IMR-90 (cell line): ENCODE measurements at regions not wholly inside any gene's neighbourhood (a gene's known extent, or its start where the extent isn't known, plus 50 kb on each side); places are given as distances from the start of the nearest gene placed in this dataset.

ENCODE experiments used
- ATAC-seq: fragments of 200-7000 bp; cut with Tn5 transposase; 2 replicates; pipeline ENCODE4 v1.9.1; 2020; ENCODE audit warnings: low read depth, mild to moderate bottlenecking, moderate library complexity
- BruUV-seq: library from RNA; stranded (reverse); fragments of 400-500 nt; replicated peaks from 2 replicates; lab custom pipeline; 2021; lab: Mats Ljungman, UMichigan
- CTCF ChIA-PET: fragments of 300-600 bp; formaldehyde crosslinking; extraction: SDS; loops from one replicate; lab custom pipeline; 2021; ENCODE audit warnings: antibody characterized with exemption; lab: Yijun Ruan, JAX
- POLR2A ChIA-PET: fragments of 300-600 bp; sonication (Branson Sonifier 250); formaldehyde crosslinking; loops from one replicate; lab custom pipeline; 2022; ENCODE audit warnings: antibody characterized with exemption; ENCODE audit not compliant: unreplicated experiment; lab: Charles Lee
- DNase-seq: peaks from one replicate; pipeline ENCODE4 v3.0.0; 2013
- H2AFZ ChIP-seq: replicated peaks from 2 replicates; pipeline ENCODE3; 2013; ENCODE audit warnings: low read length, mild to moderate bottlenecking; ENCODE audit not compliant: poor library complexity
- H2AK5ac ChIP-seq: 2 replicates; pipeline ENCODE4 v1.6.1; 2013; ENCODE audit warnings: low read depth, low read length, inconsistent platforms
- H2AK9ac ChIP-seq: replicated peaks from 2 replicates; pipeline ENCODE3; 2013; ENCODE audit warnings: mild to moderate bottlenecking, low read depth, low read length, moderate library complexity; ENCODE audit not compliant: poor library complexity
- H2BK120ac ChIP-seq: 2 replicates; pipeline ENCODE4 v1.6.1; 2013; ENCODE audit warnings: low read depth, low read length, inconsistent platforms
- H2BK15ac ChIP-seq: 3 replicates; pipeline ENCODE4 v1.6.1; 2013; ENCODE audit warnings: low read depth, low read length, inconsistent platforms
- H2BK20ac ChIP-seq: 2 replicates; pipeline ENCODE4 v1.6.1; 2013; ENCODE audit warnings: low read depth, mild to moderate bottlenecking, inconsistent platforms, low read length, moderate library complexity
- H2BK5ac ChIP-seq: 2 replicates; pipeline ENCODE4 v1.6.1; 2013; ENCODE audit warnings: mild to moderate bottlenecking, low read depth, low read length, inconsistent platforms; ENCODE audit not compliant: poor library complexity, severe bottlenecking
- H3K14ac ChIP-seq: replicated peaks from 2 replicates; pipeline ENCODE4 v1.6.1; 2013; ENCODE audit warnings: low read depth, low read length, inconsistent platforms
- H3K18ac ChIP-seq: 2 replicates; pipeline ENCODE4 v1.6.1; 2013; ENCODE audit warnings: low read depth, low read length, control low read depth
- H3K23ac ChIP-seq: 2 replicates; pipeline ENCODE4 v1.6.1; 2013; ENCODE audit warnings: low read depth, low read length, inconsistent platforms
- H3K27ac ChIP-seq: 2 replicates; pipeline ENCODE4 v1.5.1; 2013; ENCODE audit warnings: mild to moderate bottlenecking, control low read depth, low read length; ENCODE audit not compliant: insufficient read depth
- H3K27me3 ChIP-seq: 2 replicates; pipeline ENCODE4 v1.6.1; 2013; ENCODE audit warnings: low read length; ENCODE audit not compliant: control insufficient read depth, insufficient read depth
- H3K36me3 ChIP-seq: 2 replicates; pipeline ENCODE4 v1.6.1; 2013; ENCODE audit warnings: low read length, mixed read lengths; ENCODE audit not compliant: control insufficient read depth, insufficient read depth
- H3K4ac ChIP-seq: 2 replicates; pipeline ENCODE4 v1.6.1; 2013; ENCODE audit warnings: low read depth, low read length, inconsistent platforms
- H3K4me1 ChIP-seq: 2 replicates; pipeline ENCODE4 v1.6.1; 2013; ENCODE audit warnings: low read length, mixed read lengths; ENCODE audit not compliant: control insufficient read depth, insufficient read depth
- H3K4me2 ChIP-seq: 2 replicates; pipeline ENCODE4 v1.6.1; 2013; ENCODE audit warnings: low read depth, mild to moderate bottlenecking, control low read depth, low read length, moderate library complexity
- H3K4me3 ChIP-seq: 2 replicates; pipeline ENCODE4 v1.5.1; 2013; ENCODE audit warnings: low read depth, mild to moderate bottlenecking, control low read depth, low read length, moderate library complexity; ENCODE audit not compliant: insufficient read depth
- H3K56ac ChIP-seq: 2 replicates; pipeline ENCODE4 v1.6.1; 2013; ENCODE audit warnings: low read length, inconsistent platforms; ENCODE audit not compliant: insufficient read depth; ENCODE audit errors: extremely low read depth
- H3K79me1 ChIP-seq, 2 experiments: 2 replicates each; pipeline ENCODE4 v1.6.1; 2013; ENCODE audit warnings: low read length in 2 of 2, inconsistent platforms in 1 of 2, low read depth in 1 of 2
- H3K9ac ChIP-seq: 2 replicates; pipeline ENCODE4 v1.6.1; 2013; ENCODE audit warnings: low read depth, low read length, control low read depth
- H3K9me1 ChIP-seq: 2 replicates; pipeline ENCODE4 v1.6.1; 2013; ENCODE audit warnings: low read length, inconsistent platforms; ENCODE audit not compliant: insufficient read depth
- H3K9me3 ChIP-seq: 2 replicates; pipeline ENCODE4 v1.6.1; 2013; ENCODE audit warnings: low read length; ENCODE audit not compliant: control insufficient read depth, insufficient read depth
- H4K20me1 ChIP-seq: 2 replicates; pipeline ENCODE4 v1.6.1; 2013; ENCODE audit warnings: low read length, inconsistent platforms; ENCODE audit not compliant: insufficient read depth
- H4K5ac ChIP-seq: 2 replicates; pipeline ENCODE4 v1.6.1; 2013; ENCODE audit warnings: mild to moderate bottlenecking, low read depth, low read length, control low read depth
- H4K8ac ChIP-seq, 2 experiments: 2 replicates each; pipeline ENCODE4 v1.6.1; 2013; ENCODE audit warnings: low read depth in 2 of 2, low read length in 2 of 2, control low read depth in 1 of 2, inconsistent platforms in 1 of 2
- H4K91ac ChIP-seq: 2 replicates; pipeline ENCODE4 v1.6.1; 2013; ENCODE audit warnings: low read depth, low read length, inconsistent platforms; ENCODE audit not compliant: insufficient read depth
- BHLHE40 ChIP-seq: fragments of 150-350 bp; IDR thresholded peaks from 2 replicates; pipeline ENCODE4 v1.6.1; 2016; ENCODE audit warnings: mild to moderate bottlenecking, low read depth, low read length
- CHD1 ChIP-seq: IDR thresholded peaks from 2 replicates; pipeline ENCODE4 v1.6.1; 2012; ENCODE audit warnings: low read depth, low read length, improper control_type of control experiment
- RFX5 ChIP-seq: IDR thresholded peaks from 2 replicates; pipeline ENCODE4 v1.8.0; 2012; ENCODE audit warnings: low read depth, mild to moderate bottlenecking, low read length, moderate library complexity
- dilution Hi-C: fragments of 300-500 bp; cut with HindIII; formaldehyde crosslinking; loops from one replicate; pipeline ENCODE4 v1.14.3; 2018; ENCODE audit warnings: low sequenced_read_pairs; ENCODE audit not compliant: unreplicated experiment
- in situ Hi-C: fragments of 300-500 bp; cut with MboI; formaldehyde crosslinking; loops from 3 replicates; pipeline ENCODE4 v1.14.3; 2019; ENCODE audit warnings: low sequenced_read_pairs, inconsistent platforms, mixed read lengths
- intact Hi-C: fragments of 100-400 bp; cut with micrococcal nuclease; formaldehyde crosslinking; loops from 2 replicates; pipeline ENCODE4 v1.10.0; 2022
- TF ChIP-seq, protein P1 (sequence below): fragments of 150-350 bp; IDR thresholded peaks from 2 replicates; pipeline ENCODE4 v1.6.1; 2017; ENCODE audit warnings: mild to moderate bottlenecking, antibody characterized with exemption, low read length, low read depth
- TF ChIP-seq, protein P2 (sequence below): conservative IDR thresholded peaks from 2 replicates; pipeline ENCODE4 v1.5.1; 2012; ENCODE audit warnings: mild to moderate bottlenecking, low read depth, low read length, improper control_type of control experiment

DNA sequence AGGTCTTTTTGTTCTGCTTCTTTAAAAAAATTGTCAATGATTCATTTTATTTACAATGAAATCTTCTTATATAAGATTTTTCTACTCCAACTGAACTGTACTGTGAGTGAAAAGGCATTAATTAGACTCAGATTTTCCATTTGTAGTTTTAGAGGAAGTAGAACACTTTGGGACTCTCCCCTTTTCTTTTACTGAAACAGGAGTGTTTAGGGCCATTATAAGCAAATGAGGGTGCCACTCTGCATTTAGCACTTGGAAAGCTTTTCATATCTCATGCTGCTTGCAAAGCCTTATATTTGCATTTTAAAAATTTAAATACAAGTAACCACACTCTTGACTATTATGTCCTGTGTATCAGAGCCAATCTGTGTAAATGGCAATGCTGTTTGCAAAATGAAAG lies 584.3 kb downstream of the KLHL13 start:
- Histone ChIP-seq H3K4ac (no peak overlapping the region), H3K4me1 (no peaks in the 10 kb centered on the region), H3K9ac (no peak overlapping the region), H2BK20ac (no peak overlapping the region), H3K14ac (no peak overlapping the region), H2BK120ac (no peak overlapping the region), H2AK9ac (no peak overlapping the region), H3K9me3 (no peaks in the 10 kb centered on the region), H3K79me1 (no peaks in the 10 kb centered on the region), H3K18ac (no peak overlapping the region), H2AFZ (no peak overlapping the region), H3K4me3 (no peak overlapping the region), H3K4me2 (no peak overlapping the region), H4K20me1 (no peaks in the 10 kb centered on the region), H3K23ac (no peak overlapping the region), H3K27ac (no peak overlapping the region), H2BK5ac (no peak overlapping the region), H2BK15ac (no peak overlapping the region), H3K9me1 (no peaks in the 10 kb centered on the region), H4K8ac (no peak overlapping the region), H3K56ac (no peak overlapping the region), H4K5ac (no peak overlapping the region), H3K27me3 (no peaks in the 10 kb centered on the region), H3K36me3 (no peaks in the 10 kb centered on the region), H2AK5ac (no peak overlapping the region), H4K91ac (no peak overlapping the region)
- TF ChIP-seq, protein P1, sequence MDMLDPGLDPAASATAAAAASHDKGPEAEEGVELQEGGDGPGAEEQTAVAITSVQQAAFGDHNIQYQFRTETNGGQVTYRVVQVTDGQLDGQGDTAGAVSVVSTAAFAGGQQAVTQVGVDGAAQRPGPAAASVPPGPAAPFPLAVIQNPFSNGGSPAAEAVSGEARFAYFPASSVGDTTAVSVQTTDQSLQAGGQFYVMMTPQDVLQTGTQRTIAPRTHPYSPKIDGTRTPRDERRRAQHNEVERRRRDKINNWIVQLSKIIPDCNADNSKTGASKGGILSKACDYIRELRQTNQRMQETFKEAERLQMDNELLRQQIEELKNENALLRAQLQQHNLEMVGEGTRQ, result no peak
- TF ChIP-seq, protein P2, sequence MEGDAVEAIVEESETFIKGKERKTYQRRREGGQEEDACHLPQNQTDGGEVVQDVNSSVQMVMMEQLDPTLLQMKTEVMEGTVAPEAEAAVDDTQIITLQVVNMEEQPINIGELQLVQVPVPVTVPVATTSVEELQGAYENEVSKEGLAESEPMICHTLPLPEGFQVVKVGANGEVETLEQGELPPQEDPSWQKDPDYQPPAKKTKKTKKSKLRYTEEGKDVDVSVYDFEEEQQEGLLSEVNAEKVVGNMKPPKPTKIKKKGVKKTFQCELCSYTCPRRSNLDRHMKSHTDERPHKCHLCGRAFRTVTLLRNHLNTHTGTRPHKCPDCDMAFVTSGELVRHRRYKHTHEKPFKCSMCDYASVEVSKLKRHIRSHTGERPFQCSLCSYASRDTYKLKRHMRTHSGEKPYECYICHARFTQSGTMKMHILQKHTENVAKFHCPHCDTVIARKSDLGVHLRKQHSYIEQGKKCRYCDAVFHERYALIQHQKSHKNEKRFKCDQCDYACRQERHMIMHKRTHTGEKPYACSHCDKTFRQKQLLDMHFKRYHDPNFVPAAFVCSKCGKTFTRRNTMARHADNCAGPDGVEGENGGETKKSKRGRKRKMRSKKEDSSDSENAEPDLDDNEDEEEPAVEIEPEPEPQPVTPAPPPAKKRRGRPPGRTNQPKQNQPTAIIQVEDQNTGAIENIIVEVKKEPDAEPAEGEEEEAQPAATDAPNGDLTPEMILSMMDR, result no peak
- TF ChIP-seq BHLHE40 (no peak), RFX5 (no peak), CHD1 (no peak)
- in situ Hi-C loops, result no loop called here
- no TSS peak for BruUV-seq
- CTCF ChIA-PET, result no interaction called here
- dilution Hi-C loops, result no loop called here
- DNase-seq, result no peak
- no peak for ATAC-seq
- intact Hi-C loops, result no loop called here
- POLR2A ChIA-PET, result no interaction called here
